GM19372 (cell line): ENCODE measurements at regions not wholly inside any gene's neighbourhood (a gene's known extent, or its start where the extent isn't known, plus 50 kb on each side); places are given as distances from the start of the nearest gene placed in this dataset.

Source experiments
- ATAC-seq: cut with Tn5 transposase; IDR thresholded peaks from one replicate; pipeline ENCODE4 v1.9.1; 2021; ENCODE audit warnings: mild to moderate bottlenecking, low read depth, moderate library complexity; ENCODE audit not compliant: unreplicated experiment

GRCh38 chr6:95777338-95777737 lies 200.0 kb downstream of the MANEA start:
- no peak for ATAC-seq

- ATAC-seq, result no peak
Observed at GRCh38 chr6:95780037-95780436, 202.7 kb downstream of the MANEA start.

- ATAC-seq, result no peak
Observed at GRCh38 chr6:95784019-95784418, 206.7 kb downstream of the MANEA start.

GRCh38 chr6:95784869-95785268 lies 207.5 kb downstream of the MANEA start:
- no peak for ATAC-seq

- ATAC-seq, result no peak
Observed at GRCh38 chr6:95785785-95786184, 208.4 kb downstream of the MANEA start.

GRCh38 chr6:95786802-95787201 lies 209.5 kb downstream of the MANEA start:
- ATAC-seq, result no peak

- ATAC-seq, result no peak
Observed at GRCh38 chr6:95790787-95791186, 213.5 kb downstream of the MANEA start.

GRCh38 chr6:95794749-95795148 lies 217.4 kb downstream of the MANEA start:
- ATAC-seq, result no peak

- ATAC-seq, result no peak
Observed at GRCh38 chr6:95795927-95796326, 218.6 kb downstream of the MANEA start.

- no peak for ATAC-seq
Observed at GRCh38 chr6:95797054-95797453, 218.7 kb upstream of the FUT9 start.

GRCh38 chr6:95802978-95803377 lies 212.8 kb upstream of the FUT9 start:
- ATAC-seq, result no peak

- ATAC-seq, result no peak
Observed at GRCh38 chr6:95803889-95804288, 211.9 kb upstream of the FUT9 start.

- no peak for ATAC-seq
Observed at GRCh38 chr6:95804847-95805541, 210.8 kb upstream of the FUT9 start.

GRCh38 chr6:95805699-95806098 lies 210.1 kb upstream of the FUT9 start:
- no peak for ATAC-seq

- ATAC-seq, result no peak
Observed at GRCh38 chr6:95815389-95816056, 200.3 kb upstream of the FUT9 start.

- no peak for ATAC-seq
Observed at GRCh38 chr6:95819461-95819860, 196.3 kb upstream of the FUT9 start.

GRCh38 chr6:95819939-95820338 lies 195.8 kb upstream of the FUT9 start:
- ATAC-seq, result no peak

- no peak for ATAC-seq
Observed at GRCh38 chr6:95830859-95831557, 184.8 kb upstream of the FUT9 start.

- no peak for ATAC-seq
Observed at GRCh38 chr6:95837890-95838289, 177.9 kb upstream of the FUT9 start.

- no peak for ATAC-seq
Observed at GRCh38 chr6:95841560-95841959, 174.2 kb upstream of the FUT9 start.

- no peak for ATAC-seq
Observed at GRCh38 chr6:95846652-95847051, 169.1 kb upstream of the FUT9 start.

- ATAC-seq, result no peak
Observed at GRCh38 chr6:95847061-95847460, 168.7 kb upstream of the FUT9 start.
